Urinary bladder (tissue), 3 donors: ENCODE measurements at regions not wholly inside any gene's neighbourhood (a gene's known extent, or its start where the extent isn't known, plus 50 kb on each side); places are given as distances from the start of the nearest gene placed in this dataset.

Source experiments
- DNase-seq: peaks from one replicate; pipeline ENCODE4 v3.0.0-alpha.2; 2015; ENCODE audit errors: extremely low spot score
- H3K27ac ChIP-seq: one replicate; pipeline ENCODE4 v1.5.1; 2013; ENCODE audit warnings: low read depth, mild to moderate bottlenecking, moderate library complexity
- H3K36me3 ChIP-seq: one replicate; pipeline ENCODE4 v1.6.1; 2013; ENCODE audit warnings: mild to moderate bottlenecking, moderate library complexity; ENCODE audit not compliant: insufficient read depth
- H3K4me1 ChIP-seq: one replicate; pipeline ENCODE4 v1.6.1; 2013; ENCODE audit warnings: mild to moderate bottlenecking, moderate library complexity; ENCODE audit not compliant: insufficient read depth
- H3K4me3 ChIP-seq: one replicate; pipeline ENCODE4 v1.5.1; 2013; ENCODE audit warnings: low read depth, low read length
- WGBS: extraction: QIAGEN DNeasy Blood & Tissue Kit; methylation state at CpG from one replicate; pipeline ENCODE4 v1.1.7; 2013; 5-methylcytosine and 5-hydroxymethylcytosine counted together
- donor health status: healthy with polysubstance abuse.
- donor health status: healthy.

DNA sequence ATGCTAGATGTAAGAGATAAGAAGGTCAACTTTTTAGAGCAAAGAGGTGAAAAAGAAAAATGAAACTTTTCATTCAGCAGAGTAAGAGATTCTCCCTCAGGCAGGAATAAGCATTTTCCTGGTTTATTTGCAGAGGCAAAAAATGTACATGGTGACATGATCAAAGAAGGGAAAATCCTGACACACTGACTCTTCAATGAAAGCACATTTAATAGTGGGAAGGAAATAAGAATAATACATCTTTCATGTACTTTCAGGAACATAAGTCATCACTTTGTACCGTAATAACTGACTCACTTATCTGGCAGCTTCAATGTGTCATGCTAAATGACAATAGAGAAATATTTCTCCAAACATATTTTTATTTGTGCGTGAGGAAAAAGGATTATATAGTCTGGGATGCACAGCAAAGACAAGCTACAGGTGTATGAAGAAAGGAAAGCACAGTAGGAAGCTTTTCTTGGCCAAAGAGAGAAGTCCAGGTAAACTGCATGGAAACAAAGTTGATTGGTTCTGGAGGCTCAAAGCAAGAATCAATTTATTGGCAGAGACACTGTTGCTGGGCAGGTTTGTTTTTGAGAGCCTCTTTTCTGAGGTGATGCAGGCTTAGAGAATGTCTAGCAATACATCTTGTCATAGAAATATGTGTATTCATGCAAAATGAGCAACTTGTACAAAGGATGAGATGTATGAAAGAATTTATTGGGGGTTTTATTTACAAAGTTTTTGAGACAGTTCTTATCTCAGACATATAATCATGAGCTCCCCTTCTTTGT, 1409.0 kb downstream of the PLA2G4A start:
- no peaks in the 10 kb centered on the region for H3K4me1 ChIP-seq
- DNase-seq = no peak
- WGBS = 58% methylated on average over 2 of the region's 2 CpGs
- H3K36me3 ChIP-seq = no peaks in the 10 kb centered on the region
- H3K27ac ChIP-seq = no peak overlapping the region
- H3K4me3 ChIP-seq = no peak overlapping the region

DNA sequence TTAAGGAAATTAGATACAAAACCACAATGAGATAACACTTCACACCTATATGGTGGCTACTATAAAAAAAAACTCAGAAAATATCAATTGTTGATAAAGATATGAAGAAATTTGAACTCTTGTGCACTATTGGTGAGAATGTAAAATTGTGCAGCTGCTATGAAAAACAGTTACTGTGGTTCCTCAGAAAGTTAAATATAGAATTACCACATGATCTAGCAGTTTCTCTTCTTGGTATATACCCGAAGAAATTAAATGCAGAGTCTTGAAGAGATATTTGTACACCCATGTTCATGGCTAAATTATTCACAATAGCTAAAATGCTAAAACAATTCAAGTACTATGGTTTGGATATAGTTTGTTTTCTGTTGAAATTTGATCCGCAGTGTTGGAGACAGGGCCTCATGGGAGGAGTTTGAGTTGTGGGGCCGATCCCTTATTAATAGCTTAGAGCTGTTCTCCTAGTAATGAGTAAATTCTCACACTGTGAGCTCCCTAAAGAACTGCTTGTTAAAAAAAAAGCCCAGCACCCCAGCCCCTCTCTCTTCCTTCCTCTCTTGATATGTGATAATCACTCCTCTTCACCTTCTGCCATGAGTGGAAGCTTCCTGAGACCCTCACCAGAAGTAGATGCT, 1412.1 kb downstream of the PLA2G4A start:
- no peak for DNase-seq
- 85% methylated on average over 3 of the region's 3 CpGs for WGBS

DNA sequence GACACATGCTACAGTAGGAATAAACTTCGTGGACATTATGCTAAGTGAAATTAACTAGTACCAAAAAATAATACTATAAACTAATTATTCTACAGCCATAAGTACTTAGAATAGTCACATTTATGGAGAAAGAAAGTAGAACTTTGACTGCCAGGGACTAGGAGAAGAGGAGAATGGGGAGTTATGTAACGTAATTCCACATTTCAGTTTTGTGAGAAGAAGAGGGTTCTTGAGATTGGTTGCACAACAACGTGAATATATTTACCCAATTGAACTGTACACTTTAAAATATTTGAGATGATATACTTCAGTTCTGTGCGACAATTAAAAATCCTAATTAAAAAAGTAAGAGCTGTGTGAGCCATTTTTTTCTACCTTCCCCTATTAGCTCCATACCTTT, 1412.9 kb downstream of the PLA2G4A start:
- H3K4me1 ChIP-seq = no peaks in the 10 kb centered on the region
- 88% methylated on average over 4 of the region's 4 CpGs for WGBS
- H3K4me3 ChIP-seq = no peak overlapping the region
- H3K36me3 ChIP-seq = no peaks in the 10 kb centered on the region
- H3K27ac ChIP-seq = no peak overlapping the region
- no peak for DNase-seq

More for the DNA sequence above, 1412.1 kb downstream of the PLA2G4A start:
- no peak overlapping the region for H3K27ac ChIP-seq
- no peaks in the 10 kb centered on the region for H3K4me1 ChIP-seq
- no peak overlapping the region for H3K4me3 ChIP-seq
- H3K36me3 ChIP-seq = no peaks in the 10 kb centered on the region

DNA sequence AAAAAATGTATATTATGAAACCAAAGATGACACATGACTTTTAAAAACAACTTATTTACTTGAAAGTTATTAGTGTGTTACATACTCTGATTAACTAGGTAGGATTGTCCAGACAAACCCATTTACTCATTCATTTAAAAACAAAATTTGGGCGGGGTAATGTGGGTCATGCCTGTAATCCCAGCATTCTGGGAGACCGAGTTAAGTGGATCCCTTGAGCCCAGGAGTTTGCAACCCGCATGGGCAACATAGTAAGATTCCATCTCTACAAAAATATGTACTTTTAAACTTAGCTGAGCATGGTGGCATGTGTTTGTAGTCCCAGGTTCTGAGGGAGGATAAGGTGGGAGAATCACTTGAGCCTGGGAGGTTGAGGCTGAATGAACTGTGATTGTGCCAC, 1414.7 kb downstream of the PLA2G4A start:
- H3K4me1 ChIP-seq = no peaks in the 10 kb centered on the region
- no peak overlapping the region for H3K27ac ChIP-seq
- H3K36me3 ChIP-seq = no peaks in the 10 kb centered on the region
- no peak overlapping the region for H3K4me3 ChIP-seq
- WGBS = 61% methylated on average over 3 of the region's 3 CpGs
- no peak for DNase-seq

DNA sequence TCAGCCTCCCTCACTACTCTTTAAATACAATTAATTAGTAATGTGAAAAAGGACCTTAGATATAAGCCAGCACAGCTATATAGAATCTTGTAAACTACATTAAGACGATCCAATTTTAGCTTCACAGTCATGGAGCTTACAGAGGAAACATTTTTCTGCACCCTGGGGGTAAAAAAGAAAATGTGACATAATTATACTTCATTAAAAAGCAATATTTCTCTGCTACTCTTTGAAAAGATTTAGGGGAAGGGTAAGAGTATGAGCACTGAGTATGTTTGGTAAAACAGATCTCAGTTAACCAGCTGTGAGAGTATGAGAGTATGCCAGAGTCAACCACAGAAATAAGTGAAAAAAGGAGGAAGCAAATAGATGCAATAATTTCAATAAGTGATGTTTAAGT, 1415.9 kb downstream of the PLA2G4A start:
- Histone ChIP-seq H3K36me3 (no peaks in the 10 kb centered on the region), H3K4me3 (no peak overlapping the region), H3K4me1 (no peaks in the 10 kb centered on the region), H3K27ac (no peak overlapping the region)
- 78% methylated on average over 1 of the region's 1 CpG for WGBS
- DNase-seq = no peak

DNA sequence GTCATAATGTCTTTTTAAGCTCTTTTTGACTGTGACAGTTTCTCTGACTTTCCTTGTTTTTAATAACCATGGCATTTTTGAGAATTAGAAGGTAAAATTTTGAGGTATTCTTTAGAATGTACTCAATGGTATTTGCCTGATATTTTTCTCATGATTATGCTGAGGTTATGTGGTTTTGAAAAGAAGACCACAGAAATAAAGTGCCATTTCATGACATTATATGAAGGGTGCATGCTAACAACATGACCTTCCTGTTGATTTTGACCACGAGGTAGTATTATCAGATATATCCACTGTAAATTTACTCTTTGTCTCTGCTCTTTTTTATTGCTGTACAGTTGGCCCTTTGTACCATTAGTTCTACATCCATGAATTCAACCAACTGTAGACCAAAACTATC, 1418.5 kb downstream of the PLA2G4A start:
- Histone ChIP-seq H3K36me3 (no peaks in the 10 kb centered on the region), H3K27ac (no peak overlapping the region), H3K4me3 (no peak overlapping the region), H3K4me1 (no peaks in the 10 kb centered on the region)
- WGBS = 46% methylated on average over 1 of the region's 1 CpG
- DNase-seq = no peak

DNA sequence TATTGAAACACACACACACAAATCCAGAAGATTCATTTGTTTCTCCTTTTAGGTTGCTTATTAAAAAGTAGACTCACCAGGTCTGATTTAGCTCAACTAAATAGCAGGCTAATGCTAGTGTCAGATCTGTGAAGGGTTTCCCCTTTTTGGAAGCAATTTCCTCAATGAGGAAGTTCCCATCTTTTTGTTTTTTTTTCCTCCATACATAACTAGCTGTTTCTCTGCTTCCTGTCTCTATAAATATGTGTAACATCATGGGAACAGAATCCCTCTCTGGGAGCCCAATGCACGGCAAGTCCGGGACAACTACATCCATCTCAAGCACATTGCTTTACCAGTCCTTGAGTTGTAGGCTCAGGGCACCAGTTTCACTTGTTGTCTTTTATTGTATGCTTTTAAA, 1421.1 kb downstream of the PLA2G4A start:
- no peak overlapping the region for H3K27ac ChIP-seq
- H3K36me3 ChIP-seq = no peaks in the 10 kb centered on the region
- WGBS = 60% methylated on average over 2 of the region's 2 CpGs
- H3K4me1 ChIP-seq = no peaks in the 10 kb centered on the region
- DNase-seq = no peak
- H3K4me3 ChIP-seq = no peak overlapping the region

DNA sequence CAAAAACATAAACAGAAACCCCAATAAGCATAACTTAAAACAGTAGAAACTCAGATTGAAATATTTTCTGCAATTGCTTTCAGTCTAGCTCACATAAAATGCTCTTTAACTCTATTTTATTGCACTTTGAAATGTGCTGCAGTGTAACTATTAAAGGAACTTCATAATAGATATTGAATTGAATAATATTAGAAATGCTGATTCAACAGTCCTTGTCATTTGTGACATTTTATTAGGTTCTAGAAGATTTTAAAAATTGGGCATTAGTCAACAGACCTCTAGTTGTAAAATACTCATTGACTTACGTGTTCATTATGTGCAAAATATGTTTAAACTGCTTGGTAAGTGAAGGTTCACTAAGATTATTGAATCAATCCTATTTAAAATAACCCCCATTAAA, 1422.3 kb downstream of the PLA2G4A start:
- DNase-seq = no peak
- WGBS = 92% methylated on average over 1 of the region's 1 CpG
- H3K27ac ChIP-seq = no peak overlapping the region
- no peaks in the 10 kb centered on the region for H3K36me3 ChIP-seq
- no peak overlapping the region for H3K4me3 ChIP-seq
- no peaks in the 10 kb centered on the region for H3K4me1 ChIP-seq

DNA sequence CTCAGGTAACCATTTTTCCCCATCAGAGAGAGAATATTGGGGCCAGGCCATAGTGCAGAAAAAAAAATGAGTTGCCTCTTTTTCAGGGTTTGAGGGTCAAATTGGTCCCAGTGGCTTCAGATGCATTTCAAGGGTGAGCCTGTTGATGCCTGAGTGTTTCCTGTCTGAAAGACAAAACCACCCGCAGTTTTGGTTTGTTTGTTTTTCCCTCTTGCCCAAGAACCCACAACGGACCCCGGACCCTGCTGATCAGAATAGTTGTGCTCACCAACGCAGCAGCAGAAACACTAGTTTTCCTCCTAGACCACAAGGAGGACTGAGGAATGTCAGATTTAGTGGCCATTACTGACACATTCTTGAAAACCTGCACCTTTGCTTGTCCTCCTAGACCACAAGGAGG, 1433.1 kb downstream of the PLA2G4A start:
- WGBS = 90% methylated on average over 4 of the region's 4 CpGs
- H3K36me3 ChIP-seq = no peaks in the 10 kb centered on the region
- no peaks in the 10 kb centered on the region for H3K4me1 ChIP-seq
- H3K4me3 ChIP-seq = no peak overlapping the region
- H3K27ac ChIP-seq = no peak overlapping the region
- DNase-seq = no peak

DNA sequence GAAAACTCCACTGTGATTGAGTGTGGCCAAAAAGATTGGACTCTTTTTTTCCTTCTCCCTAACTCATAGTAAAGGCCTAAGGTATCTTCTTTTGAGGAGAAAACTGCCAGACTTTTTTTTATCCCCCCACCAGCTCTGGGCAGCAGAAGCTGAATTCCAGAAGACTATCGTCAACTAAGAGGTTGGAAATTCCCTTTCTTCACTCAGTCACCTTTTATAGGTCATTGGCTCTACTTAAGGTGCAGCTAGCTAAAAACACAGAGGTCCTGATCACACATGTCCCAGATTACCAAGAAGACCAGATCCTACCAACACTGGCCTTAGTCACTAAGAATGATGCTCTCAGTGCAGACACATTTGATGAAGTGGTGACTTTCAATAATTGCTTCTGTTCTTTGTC, 1441.2 kb downstream of the PLA2G4A start:
- DNase-seq = no peak
- Histone ChIP-seq H3K4me3 (no peak overlapping the region), H3K4me1 (no peaks in the 10 kb centered on the region), H3K27ac (no peak overlapping the region), H3K36me3 (peaks cover 2% of the 10 kb centered on the region)
- 84% methylated on average over 1 of the region's 1 CpG for WGBS

DNA sequence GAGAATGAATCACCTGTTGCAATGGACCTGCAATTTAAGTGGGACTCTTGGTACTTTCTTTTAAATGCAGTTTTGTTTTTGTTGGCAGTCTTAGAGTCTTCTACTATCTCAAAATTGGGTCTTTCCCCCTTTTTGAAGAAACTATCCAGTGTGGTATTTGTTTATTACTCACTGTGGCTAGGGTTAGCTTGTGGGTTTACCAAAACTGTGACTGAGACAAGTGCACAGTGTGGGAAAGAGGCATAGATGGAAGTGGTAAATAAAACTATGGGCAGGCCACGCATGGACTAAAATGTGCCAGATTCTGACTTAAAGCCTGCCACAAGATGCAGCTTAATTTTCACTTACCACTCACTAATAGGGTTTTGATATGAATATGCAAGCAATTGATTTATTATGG, 1441.7 kb downstream of the PLA2G4A start:
- no peaks in the 10 kb centered on the region for H3K4me1 ChIP-seq
- H3K36me3 ChIP-seq = peaks cover 2% of the 10 kb centered on the region
- no peak overlapping the region for H3K27ac ChIP-seq
- WGBS = 93% methylated on average over 1 of the region's 1 CpG
- H3K4me3 ChIP-seq = no peak overlapping the region
- no peak for DNase-seq

DNA sequence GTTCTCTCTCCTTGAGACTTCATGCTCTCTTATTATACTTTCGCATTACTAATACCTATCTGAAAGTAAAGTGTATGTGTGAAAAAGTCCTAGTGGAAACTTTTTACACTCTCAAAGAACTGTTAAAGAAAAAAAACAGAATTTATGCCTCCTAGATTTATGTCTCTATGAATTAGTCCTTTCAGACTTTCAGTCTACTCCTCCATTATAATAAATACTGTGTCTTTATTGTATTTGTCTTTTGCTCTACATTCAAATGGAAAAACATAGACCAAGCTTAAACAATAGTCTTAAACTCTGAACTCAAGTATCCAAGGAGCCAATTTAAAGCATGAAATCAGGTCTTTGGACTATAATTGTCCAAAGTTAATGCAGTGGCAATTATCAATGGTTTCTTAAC, 1449.0 kb downstream of the PLA2G4A start:
- 97% methylated on average over 1 of the region's 1 CpG for WGBS
- Histone ChIP-seq H3K4me1 (no peaks in the 10 kb centered on the region), H3K36me3 (no peaks in the 10 kb centered on the region), H3K4me3 (no peak overlapping the region), H3K27ac (no peak overlapping the region)
- no peak for DNase-seq

DNA sequence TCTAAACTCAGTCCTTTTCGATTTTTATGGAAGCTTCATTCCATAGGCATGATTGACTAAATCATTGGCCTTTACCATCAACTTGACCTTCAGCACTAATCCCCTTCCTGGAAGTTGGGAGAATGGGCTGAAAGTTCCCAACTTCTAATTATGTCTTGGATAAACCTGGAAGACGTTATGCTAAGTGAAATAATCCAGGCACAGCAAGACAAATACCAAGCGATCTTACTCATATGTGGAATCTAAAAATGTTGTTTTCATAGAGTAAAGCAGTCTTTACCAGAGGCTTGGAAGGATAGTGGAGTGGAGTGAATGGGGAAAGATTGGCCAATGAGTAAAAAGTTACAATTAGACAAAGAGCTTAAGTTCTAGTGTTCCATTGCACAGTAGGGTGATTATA, 1453.2 kb downstream of the PLA2G4A start:
- Histone ChIP-seq H3K4me1 (no peaks in the 10 kb centered on the region), H3K36me3 (no peaks in the 10 kb centered on the region), H3K4me3 (no peak overlapping the region), H3K27ac (no peak overlapping the region)
- DNase-seq = no peak
- WGBS = 46% methylated on average over 3 of the region's 3 CpGs

DNA sequence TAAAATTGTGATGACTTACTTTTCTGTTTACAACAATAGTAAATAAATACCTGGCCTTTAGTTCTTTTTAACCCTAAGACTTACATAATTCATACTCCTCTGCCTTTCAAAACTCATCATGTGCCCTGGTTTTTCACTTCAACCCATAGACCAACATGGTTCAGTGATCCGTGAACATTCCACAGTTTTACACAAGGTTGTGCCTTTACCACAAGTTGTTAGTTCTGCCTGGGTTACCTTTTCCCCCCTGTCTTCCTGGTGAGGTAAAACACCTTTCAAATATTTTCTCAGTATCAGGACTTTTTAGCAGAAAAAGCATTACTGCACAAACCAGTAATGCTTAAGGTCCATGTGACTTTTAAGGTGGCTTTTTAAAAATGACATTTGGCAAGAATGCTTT, 1466.4 kb downstream of the PLA2G4A start:
- H3K27ac ChIP-seq = no peak overlapping the region
- no peaks in the 10 kb centered on the region for H3K4me1 ChIP-seq
- no peak for DNase-seq
- 85% methylated on average over 1 of the region's 1 CpG for WGBS
- no peaks in the 10 kb centered on the region for H3K36me3 ChIP-seq
- no peak overlapping the region for H3K4me3 ChIP-seq
